SK-N-SH (cell line): ENCODE measurements at regions not wholly inside any gene's neighbourhood (a gene's known extent, or its start where the extent isn't known, plus 50 kb on each side); places are given as distances from the start of the nearest gene placed in this dataset.

ENCODE experiments used
- CHD2 ChIP-seq: fragments of 150-350 bp; IDR thresholded peaks from 2 replicates; pipeline ENCODE4 v1.6.1; 2018; ENCODE audit warnings: low read length; ENCODE audit not compliant: partially characterized antibody
- EZH2phosphoT487 ChIP-seq: fragments of 200-600 bp; sonication (generic); IDR thresholded peaks from 2 replicates; pipeline ENCODE4 v1.6.1; 2017; ENCODE audit warnings: low read depth, mixed run types, mild to moderate bottlenecking, antibody characterized with exemption, moderate library complexity, borderline replicate concordance
- FOXJ3 ChIP-seq: sonication (generic); formaldehyde crosslinking; IDR thresholded peaks from 2 replicates; pipeline ENCODE4 v1.5.1; 2020; ENCODE audit warnings: mild to moderate bottlenecking, missing genetic modification reagents
- POLR2AphosphoS5 ChIP-seq: IDR thresholded peaks from 2 replicates; pipeline ENCODE4 v1.6.1; 2012; ENCODE audit warnings: low read depth, low read length
- TAF1 ChIP-seq: IDR thresholded peaks from 2 replicates; pipeline ENCODE4 v1.6.1; 2012; ENCODE audit warnings: low read depth, mild to moderate bottlenecking, low read length, moderate library complexity, borderline replicate concordance
- TF ChIP-seq, protein P1 (sequence below): IDR thresholded peaks from 2 replicates; pipeline ENCODE4 v1.4.0; 2012; ENCODE audit warnings: low read depth, borderline replicate concordance
- TF ChIP-seq, protein P2 (sequence below): fragments of 200-600 bp; sonication (generic); IDR thresholded peaks from 2 replicates; pipeline ENCODE4 v1.6.1; 2017; ENCODE audit warnings: antibody characterized with exemption, mild to moderate bottlenecking, moderate library complexity

DNA sequence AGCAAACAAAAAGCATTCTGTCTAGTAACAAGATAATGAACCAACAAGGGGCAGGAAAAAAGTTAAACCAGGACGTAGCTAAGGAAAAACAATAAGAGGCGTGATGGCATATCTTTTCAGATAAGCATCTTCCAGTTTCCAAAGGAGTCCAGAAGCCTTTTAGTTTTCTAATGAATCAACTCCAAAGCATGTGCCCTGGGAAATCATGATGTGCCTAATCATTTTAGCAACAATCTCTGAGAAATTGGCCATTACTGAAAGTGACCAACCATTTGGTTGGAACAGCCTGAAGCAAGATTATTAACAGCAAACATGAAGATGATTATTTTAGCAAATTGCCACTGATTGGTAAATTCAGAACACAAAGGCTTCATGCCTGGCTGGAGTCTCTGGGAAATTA is 440.9 kb upstream of the MAF start:
- TF ChIP-seq, protein P1, sequence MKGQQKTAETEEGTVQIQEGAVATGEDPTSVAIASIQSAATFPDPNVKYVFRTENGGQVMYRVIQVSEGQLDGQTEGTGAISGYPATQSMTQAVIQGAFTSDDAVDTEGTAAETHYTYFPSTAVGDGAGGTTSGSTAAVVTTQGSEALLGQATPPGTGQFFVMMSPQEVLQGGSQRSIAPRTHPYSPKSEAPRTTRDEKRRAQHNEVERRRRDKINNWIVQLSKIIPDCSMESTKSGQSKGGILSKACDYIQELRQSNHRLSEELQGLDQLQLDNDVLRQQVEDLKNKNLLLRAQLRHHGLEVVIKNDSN = no peak
- TF ChIP-seq EZH2phosphoT487 (no peak), CHD2 (no peak), FOXJ3 (CRISPR knock-in tag) (peak; percentile 96), POLR2AphosphoS5 (no peak), TAF1 (no peak)
- TF ChIP-seq, protein P2, sequence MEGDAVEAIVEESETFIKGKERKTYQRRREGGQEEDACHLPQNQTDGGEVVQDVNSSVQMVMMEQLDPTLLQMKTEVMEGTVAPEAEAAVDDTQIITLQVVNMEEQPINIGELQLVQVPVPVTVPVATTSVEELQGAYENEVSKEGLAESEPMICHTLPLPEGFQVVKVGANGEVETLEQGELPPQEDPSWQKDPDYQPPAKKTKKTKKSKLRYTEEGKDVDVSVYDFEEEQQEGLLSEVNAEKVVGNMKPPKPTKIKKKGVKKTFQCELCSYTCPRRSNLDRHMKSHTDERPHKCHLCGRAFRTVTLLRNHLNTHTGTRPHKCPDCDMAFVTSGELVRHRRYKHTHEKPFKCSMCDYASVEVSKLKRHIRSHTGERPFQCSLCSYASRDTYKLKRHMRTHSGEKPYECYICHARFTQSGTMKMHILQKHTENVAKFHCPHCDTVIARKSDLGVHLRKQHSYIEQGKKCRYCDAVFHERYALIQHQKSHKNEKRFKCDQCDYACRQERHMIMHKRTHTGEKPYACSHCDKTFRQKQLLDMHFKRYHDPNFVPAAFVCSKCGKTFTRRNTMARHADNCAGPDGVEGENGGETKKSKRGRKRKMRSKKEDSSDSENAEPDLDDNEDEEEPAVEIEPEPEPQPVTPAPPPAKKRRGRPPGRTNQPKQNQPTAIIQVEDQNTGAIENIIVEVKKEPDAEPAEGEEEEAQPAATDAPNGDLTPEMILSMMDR = no peak
